ENCODE measurements at regions not wholly inside any gene's neighbourhood (a gene's known extent, or its start where the extent isn't known, plus 50 kb on each side); places are given as distances from the start of the nearest gene placed in this dataset.

DNA sequence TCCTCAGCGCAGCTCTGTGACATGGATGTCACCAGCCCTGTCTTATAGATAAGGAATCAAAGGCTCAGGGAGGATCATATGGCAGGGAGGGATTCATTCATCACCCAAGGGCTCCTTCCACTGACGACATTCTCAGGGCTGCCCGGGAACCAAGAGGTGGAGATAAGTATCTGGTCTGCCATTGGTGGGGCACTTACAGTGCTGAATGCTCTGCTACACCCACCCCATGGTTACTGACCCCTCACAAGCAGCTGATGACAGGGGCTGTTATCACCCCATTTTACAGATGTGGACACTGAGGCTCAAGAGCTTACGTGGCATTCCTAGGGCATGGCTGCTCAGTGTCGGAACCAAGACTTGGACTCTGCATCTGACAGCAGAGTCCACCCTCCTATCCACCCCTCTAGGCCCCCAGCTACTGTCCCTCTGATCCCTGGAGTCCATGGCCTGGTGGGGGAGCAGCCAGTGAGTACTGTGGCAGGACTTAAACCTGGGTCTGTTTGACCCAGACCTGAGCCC, 155.1 kb downstream of the PTPRU start:
- no peak overlapping the region for H3K4me3 ChIP-seq (ENCODE audit: control insufficient read depth in 2 of 3, extremely low read depth in 1 of 3, insufficient read depth in 2 of 3, low read depth in 1 of 3, low read length in 3 of 3)
- no peaks in the 10 kb centered on the region for H3K9me1 ChIP-seq (ENCODE audit: control insufficient read depth, extremely low read depth, insufficient read depth, low read length)
- no peak overlapping the region for H3K9ac ChIP-seq (ENCODE audit: control insufficient read depth, extremely low read depth, insufficient read depth, low read length)
- no peaks in the 10 kb centered on the region for H3K9me3 ChIP-seq (ENCODE audit: control insufficient read depth, low read depth, low read length)
- FAIRE-seq (no peak), DNase-seq (ENCODE audit: low read depth, low spot score) (no peak)
- no peaks in the 10 kb centered on the region for H4K20me1 ChIP-seq (ENCODE audit: control insufficient read depth, extremely low read depth, insufficient read depth, low read length)
- no peaks in the 10 kb centered on the region for H3K36me3 ChIP-seq (ENCODE audit: control insufficient read depth in 2 of 2, extremely low read depth in 1 of 2, insufficient read depth in 2 of 2, low read length in 2 of 2)
- no peak overlapping the region for H3K4me2 ChIP-seq (ENCODE audit: control insufficient read depth, extremely low read depth, insufficient read depth, low read depth, low read length)
- dilution Hi-C loops (cut with MboI; ENCODE audit: extremely low pct_ligation_motif_present, low sequenced_read_pairs), result no loop called here
- no peak overlapping the region for H2AFZ ChIP-seq (ENCODE audit: control insufficient read depth, low read length)
- no peak overlapping the region for H3K27ac ChIP-seq (ENCODE audit: control insufficient read depth, insufficient read depth, low read length)
- H3K79me2 ChIP-seq (ENCODE audit: control insufficient read depth, insufficient read depth, low read length), result no peaks in the 10 kb centered on the region
- TF ChIP-seq CTCF (optimal IDR thresholded peaks at IDR 0.05 in 1 of 3, IDR thresholded peaks at IDR 0.05 in 1 of 3, conservative IDR thresholded peaks at IDR 0.05 in 1 of 3; ENCODE audit: extremely low read depth in 1 of 3, insufficient read depth in 2 of 3, low read length in 3 of 3) (no peak), EZH2 (IDR thresholded peaks at IDR 0.05; ENCODE audit: low read length) (no peak)
- H3K27me3 ChIP-seq (ENCODE audit: control insufficient read depth, extremely low read depth, insufficient read depth, low read length), result peaks cover 17% of the 10 kb centered on the region
- H3K4me1 ChIP-seq (ENCODE audit: control insufficient read depth, extremely low read depth, insufficient read depth, low read length), result no peaks in the 10 kb centered on the region

GRCh38 chr1:29390491-29391361, 154.4 kb downstream of the PTPRU start:
- no peaks in the 10 kb centered on the region for H3K36me3 ChIP-seq (ENCODE audit: control insufficient read depth in 2 of 2, extremely low read depth in 1 of 2, insufficient read depth in 2 of 2, low read length in 2 of 2)
- DNase-seq (ENCODE audit: low read depth, low spot score) (no peak), FAIRE-seq (no peak)
- no peaks in the 10 kb centered on the region for H3K9me3 ChIP-seq (ENCODE audit: control insufficient read depth, low read depth, low read length)
- no peak overlapping the region for H3K4me3 ChIP-seq (ENCODE audit: control insufficient read depth in 2 of 3, extremely low read depth in 1 of 3, insufficient read depth in 2 of 3, low read depth in 1 of 3, low read length in 3 of 3)
- H3K27ac ChIP-seq (ENCODE audit: control insufficient read depth, insufficient read depth, low read length), result no peak overlapping the region
- no peaks in the 10 kb centered on the region for H4K20me1 ChIP-seq (ENCODE audit: control insufficient read depth, extremely low read depth, insufficient read depth, low read length)
- H3K9me1 ChIP-seq (ENCODE audit: control insufficient read depth, extremely low read depth, insufficient read depth, low read length), result no peaks in the 10 kb centered on the region
- no peak overlapping the region for H3K9ac ChIP-seq (ENCODE audit: control insufficient read depth, extremely low read depth, insufficient read depth, low read length)
- peaks cover 17% of the 10 kb centered on the region for H3K27me3 ChIP-seq (ENCODE audit: control insufficient read depth, extremely low read depth, insufficient read depth, low read length)
- TF ChIP-seq CTCF (optimal IDR thresholded peaks at IDR 0.05 in 1 of 3, IDR thresholded peaks at IDR 0.05 in 1 of 3, conservative IDR thresholded peaks at IDR 0.05 in 1 of 3; ENCODE audit: extremely low read depth in 1 of 3, insufficient read depth in 2 of 3, low read length in 3 of 3) (no peak), EZH2 (IDR thresholded peaks at IDR 0.05; ENCODE audit: low read length) (no peak)
- no peaks in the 10 kb centered on the region for H3K79me2 ChIP-seq (ENCODE audit: control insufficient read depth, insufficient read depth, low read length)
- H3K4me1 ChIP-seq (ENCODE audit: control insufficient read depth, extremely low read depth, insufficient read depth, low read length), result no peaks in the 10 kb centered on the region
- no peak overlapping the region for H3K4me2 ChIP-seq (ENCODE audit: control insufficient read depth, extremely low read depth, insufficient read depth, low read depth, low read length)
- H2AFZ ChIP-seq (ENCODE audit: control insufficient read depth, low read length), result no peak overlapping the region
- dilution Hi-C loops (cut with MboI; ENCODE audit: extremely low pct_ligation_motif_present, low sequenced_read_pairs), result no loop called here

Data from keratinocyte (primary cell).